Neural progenitor cell (in vitro differentiated cells): ENCODE measurements at regions not wholly inside any gene's neighbourhood (a gene's known extent, or its start where the extent isn't known, plus 50 kb on each side); places are given as distances from the start of the nearest gene placed in this dataset.
A peak's percentile ranks its signal among the peaks of the same experiment; 100 is the strongest.

Experiments
- DNase-seq: peaks from one replicate; pipeline ENCODE4 v3.0.0-alpha.2; 2016; ENCODE audit warnings: low spot score
- H2AFZ ChIP-seq: fragments of 200-600 bp; sonication (generic); replicated peaks from 2 replicates; pipeline ENCODE4 v1.6.1; 2016; ENCODE audit warnings: antibody characterized with exemption
- H3F3A ChIP-seq: fragments of 200-600 bp; sonication (generic); 2 replicates; pipeline ENCODE4 v1.6.1; 2016; ENCODE audit warnings: antibody characterized with exemption, low read depth
- H3K27ac ChIP-seq: fragments of 200-600 bp; sonication (generic); 2 replicates; pipeline ENCODE4 v1.5.1; 2016; ENCODE audit warnings: mild to moderate bottlenecking
- H3K27me3 ChIP-seq: fragments of 200-600 bp; sonication (generic); 2 replicates; pipeline ENCODE4 v1.6.1; 2016; ENCODE audit warnings: mild to moderate bottlenecking, moderate library complexity
- H3K36me3 ChIP-seq: fragments of 200-600 bp; sonication (generic); 2 replicates; pipeline ENCODE4 v1.5.1; 2016
- H3K4me1 ChIP-seq: fragments of 200-600 bp; sonication (generic); 2 replicates; pipeline ENCODE4 v1.6.1; 2016; ENCODE audit warnings: mixed run types
- H3K4me2 ChIP-seq: fragments of 200-600 bp; sonication (generic); 2 replicates; pipeline ENCODE4 v1.6.1; 2016
- H3K4me3 ChIP-seq: fragments of 200-600 bp; sonication (generic); 2 replicates; pipeline ENCODE4 v1.5.1; 2016
- H3K79me2 ChIP-seq: fragments of 200-600 bp; sonication (generic); 2 replicates; pipeline ENCODE4 v1.6.1; 2016; ENCODE audit warnings: low read depth
- H3K9ac ChIP-seq: fragments of 200-600 bp; sonication (generic); 2 replicates; pipeline ENCODE4 v1.6.1; 2016
- H3K9me3 ChIP-seq: fragments of 200-600 bp; sonication (generic); 2 replicates; pipeline ENCODE4 v1.5.1; 2016; ENCODE audit warnings: low read depth
- H4K20me1 ChIP-seq: fragments of 200-600 bp; sonication (generic); 2 replicates; pipeline ENCODE4 v1.6.1; 2016; ENCODE audit warnings: low read depth
- H3K27ac Mint-ChIP-seq: 3 replicates; pipeline ENCODE4 v1.8.0; 2021; ENCODE audit warnings: mixed read lengths
- H3K27me3 Mint-ChIP-seq: 2 replicates; pipeline ENCODE4 v1.8.0; 2022; ENCODE audit warnings: low read depth, mild to moderate bottlenecking, inconsistent platforms, moderate library complexity, mixed read lengths; ENCODE audit not compliant: insufficient read depth
- H3K36me3 Mint-ChIP-seq: 3 replicates; pipeline ENCODE4 v1.8.0; 2021; ENCODE audit warnings: mixed read lengths
- H3K4me1 Mint-ChIP-seq: 3 replicates; pipeline ENCODE4 v1.8.0; 2021; ENCODE audit warnings: mixed read lengths
- H3K4me3 Mint-ChIP-seq: 3 replicates; pipeline ENCODE4 v1.8.0; 2021; ENCODE audit warnings: mild to moderate bottlenecking, moderate library complexity, mixed read lengths
- H3K9me3 Mint-ChIP-seq: 3 replicates; pipeline ENCODE4 v1.8.0; 2020; ENCODE audit warnings: mixed read lengths
- EZH2 ChIP-seq: fragments of 200-600 bp; sonication (generic); IDR thresholded peaks from 2 replicates; pipeline ENCODE4 v1.6.1; 2017; ENCODE audit warnings: antibody characterized with exemption, mild to moderate bottlenecking, moderate library complexity
- EZH2phosphoT487 ChIP-seq: fragments of 200-600 bp; sonication (generic); IDR thresholded peaks from 2 replicates; pipeline ENCODE4 v1.6.1; 2017; ENCODE audit warnings: antibody characterized with exemption
- TF ChIP-seq, protein P1 (sequence below): fragments of 200-600 bp; sonication (generic); IDR thresholded peaks from 2 replicates; pipeline ENCODE4 v1.5.1; 2017; ENCODE audit warnings: antibody characterized with exemption, mild to moderate bottlenecking

DNA sequence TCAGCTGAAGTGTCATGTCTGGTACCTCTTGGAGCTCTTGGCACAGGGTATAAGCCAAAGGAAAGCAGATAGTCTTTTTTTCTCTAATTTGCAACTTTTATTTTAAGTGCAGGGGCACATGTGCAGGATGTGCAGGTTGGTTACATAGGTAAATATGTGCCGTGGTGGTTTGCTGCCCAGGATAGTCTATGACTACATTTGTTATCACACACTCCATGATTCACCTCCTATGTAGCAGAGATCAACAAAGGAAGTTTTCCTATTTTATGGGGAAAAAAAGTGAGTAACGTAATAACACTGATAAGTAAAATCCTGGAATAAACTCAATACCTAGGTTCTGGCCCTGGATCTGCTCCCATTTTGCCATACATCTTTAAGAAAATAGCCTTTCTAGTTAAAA, 234.6 kb downstream of the CAAP1 start:
- no peak overlapping the region for H3K27ac Mint-ChIP-seq
- peaks cover 7% of the 10 kb centered on the region for H3K9me3 Mint-ChIP-seq
- TF ChIP-seq EZH2phosphoT487 (no peak), EZH2 (no peak)
- TF ChIP-seq, protein P1, sequence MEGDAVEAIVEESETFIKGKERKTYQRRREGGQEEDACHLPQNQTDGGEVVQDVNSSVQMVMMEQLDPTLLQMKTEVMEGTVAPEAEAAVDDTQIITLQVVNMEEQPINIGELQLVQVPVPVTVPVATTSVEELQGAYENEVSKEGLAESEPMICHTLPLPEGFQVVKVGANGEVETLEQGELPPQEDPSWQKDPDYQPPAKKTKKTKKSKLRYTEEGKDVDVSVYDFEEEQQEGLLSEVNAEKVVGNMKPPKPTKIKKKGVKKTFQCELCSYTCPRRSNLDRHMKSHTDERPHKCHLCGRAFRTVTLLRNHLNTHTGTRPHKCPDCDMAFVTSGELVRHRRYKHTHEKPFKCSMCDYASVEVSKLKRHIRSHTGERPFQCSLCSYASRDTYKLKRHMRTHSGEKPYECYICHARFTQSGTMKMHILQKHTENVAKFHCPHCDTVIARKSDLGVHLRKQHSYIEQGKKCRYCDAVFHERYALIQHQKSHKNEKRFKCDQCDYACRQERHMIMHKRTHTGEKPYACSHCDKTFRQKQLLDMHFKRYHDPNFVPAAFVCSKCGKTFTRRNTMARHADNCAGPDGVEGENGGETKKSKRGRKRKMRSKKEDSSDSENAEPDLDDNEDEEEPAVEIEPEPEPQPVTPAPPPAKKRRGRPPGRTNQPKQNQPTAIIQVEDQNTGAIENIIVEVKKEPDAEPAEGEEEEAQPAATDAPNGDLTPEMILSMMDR = no peak
- no peaks in the 10 kb centered on the region for H3K9me3 ChIP-seq
- H3K4me1 ChIP-seq = peaks cover 29% of the 10 kb centered on the region
- no peak overlapping the region for H3K4me3 ChIP-seq
- H3K36me3 ChIP-seq = no peaks in the 10 kb centered on the region
- no peaks in the 10 kb centered on the region for H3K36me3 Mint-ChIP-seq
- DNase-seq = no peak
- H3K27ac ChIP-seq = no peak overlapping the region
- H3F3A ChIP-seq = peaks cover 6% of the 10 kb centered on the region
- peaks cover 28% of the 10 kb centered on the region for H3K4me1 Mint-ChIP-seq
- no peak overlapping the region for H3K4me3 Mint-ChIP-seq
- H3K79me2 ChIP-seq = no peaks in the 10 kb centered on the region
- no peaks in the 10 kb centered on the region for H4K20me1 ChIP-seq
- H3K27me3 Mint-ChIP-seq = peaks cover 8% of the 10 kb centered on the region
- peak overlapping the region; percentile 42 for H3K4me2 ChIP-seq
- no peak overlapping the region for H2AFZ ChIP-seq
- no peaks in the 10 kb centered on the region for H3K27me3 ChIP-seq
- H3K9ac ChIP-seq = no peak overlapping the region

DNA sequence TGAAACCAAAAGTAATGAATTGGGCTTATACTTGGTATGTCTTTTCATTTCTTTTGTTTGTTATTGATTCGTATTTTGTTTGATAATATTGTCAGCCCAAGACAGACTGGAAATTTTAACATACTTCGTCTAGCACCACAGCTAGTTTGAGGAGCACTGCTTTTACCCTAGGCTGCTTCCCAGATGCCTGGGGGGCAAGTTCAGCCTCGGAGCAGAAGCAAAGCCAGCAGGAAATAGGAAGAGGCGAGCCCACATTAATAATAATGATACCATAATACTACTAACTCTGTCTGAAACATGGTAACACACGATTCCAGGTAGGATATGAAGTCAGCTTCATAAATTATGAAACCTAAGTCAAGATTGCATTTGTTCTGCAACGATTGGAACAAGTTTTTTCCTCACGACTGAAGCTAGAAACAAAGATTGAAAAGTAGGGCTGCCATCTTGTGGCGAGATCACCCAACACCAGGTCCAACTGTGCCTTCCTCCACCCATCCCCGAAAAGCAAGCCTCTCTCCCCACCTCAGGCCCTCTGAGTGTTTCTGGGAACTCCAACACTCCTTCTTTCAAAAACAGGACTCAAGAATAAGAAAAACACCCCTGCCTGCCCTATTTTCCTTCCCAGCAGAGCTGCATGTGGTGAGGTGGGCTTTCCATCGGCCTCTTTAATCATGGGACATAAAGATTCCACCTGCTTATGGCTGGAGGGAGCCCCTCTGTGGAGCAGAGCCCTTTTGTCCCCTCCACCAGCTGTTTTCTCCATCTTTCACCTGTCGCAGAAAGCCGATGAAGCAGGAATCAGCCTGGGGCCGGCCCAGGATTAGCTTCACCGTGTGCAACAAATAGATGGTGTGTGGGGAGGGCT, 236.4 kb downstream of the CAAP1 start:
- Histone ChIP-seq H3K9ac (no peak overlapping the region), H3K36me3 (no peaks in the 10 kb centered on the region), H2AFZ (peak overlapping the region; percentile 89), H3K79me2 (no peaks in the 10 kb centered on the region), H3K4me1 (peaks cover 29% of the 10 kb centered on the region), H3F3A (peaks cover 6% of the 10 kb centered on the region), H3K4me2 (peak overlapping the region; percentile 42), H3K9me3 (no peaks in the 10 kb centered on the region), H3K27ac (peak overlapping the region; percentile 30), H3K4me3 (no peak overlapping the region), H3K27me3 (no peaks in the 10 kb centered on the region), H4K20me1 (no peaks in the 10 kb centered on the region)
- H3K4me3 Mint-ChIP-seq = peak overlapping the region; percentile 14
- no peak for TF ChIP-seq EZH2
- TF ChIP-seq, protein P1 = peak; percentile 72
- DNase-seq = peak; percentile 70
- peaks cover 11% of the 10 kb centered on the region for H3K27me3 Mint-ChIP-seq
- peaks cover under 1% of the 10 kb centered on the region for H3K9me3 Mint-ChIP-seq
- peaks cover 28% of the 10 kb centered on the region for H3K4me1 Mint-ChIP-seq
- no peak overlapping the region for H3K27ac Mint-ChIP-seq
- H3K36me3 Mint-ChIP-seq = no peaks in the 10 kb centered on the region

DNA sequence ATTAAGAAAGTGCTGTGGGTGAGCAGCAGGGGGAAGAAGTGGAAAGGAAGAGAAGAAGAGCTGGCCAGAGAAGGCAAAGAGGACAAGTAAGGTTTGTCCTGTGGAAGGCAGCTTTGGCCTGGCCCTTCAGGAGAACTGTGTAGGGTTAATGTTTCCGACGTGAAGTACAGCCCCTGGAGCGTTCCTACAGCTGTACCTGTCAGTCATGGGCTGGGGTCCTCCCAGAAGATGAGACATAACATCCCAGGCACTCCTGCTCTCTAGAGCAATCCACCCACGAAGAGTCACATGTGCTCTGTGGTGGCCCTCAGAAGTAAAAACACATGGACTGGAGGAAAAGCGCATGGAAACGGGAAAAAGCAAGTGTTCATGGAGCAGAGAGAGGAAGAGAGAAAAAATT, 237.4 kb downstream of the CAAP1 start:
- Histone ChIP-seq H3K4me1 (peaks cover 29% of the 10 kb centered on the region), H3K9ac (no peak overlapping the region), H3K79me2 (no peaks in the 10 kb centered on the region), H3K27ac (no peak overlapping the region), H2AFZ (no peak overlapping the region), H3K27me3 (no peaks in the 10 kb centered on the region), H3K4me2 (no peak overlapping the region), H4K20me1 (no peaks in the 10 kb centered on the region), H3K36me3 (no peaks in the 10 kb centered on the region), H3F3A (peaks cover 6% of the 10 kb centered on the region), H3K9me3 (no peaks in the 10 kb centered on the region), H3K4me3 (no peak overlapping the region)
- H3K4me1 Mint-ChIP-seq = peaks cover 28% of the 10 kb centered on the region
- no peak for TF ChIP-seq EZH2phosphoT487
- TF ChIP-seq, protein P1 = no peak
- no peak for TF ChIP-seq EZH2
- DNase-seq = no peak
- no peaks in the 10 kb centered on the region for H3K36me3 Mint-ChIP-seq
- no peak overlapping the region for H3K4me3 Mint-ChIP-seq
- peaks cover 9% of the 10 kb centered on the region for H3K27me3 Mint-ChIP-seq
- H3K27ac Mint-ChIP-seq = no peak overlapping the region
- H3K9me3 Mint-ChIP-seq = no peaks in the 10 kb centered on the region
